ENCODE measurements at regions not wholly inside any gene's neighbourhood (a gene's known extent, or its start where the extent isn't known, plus 50 kb on each side); places are given as distances from the start of the nearest gene placed in this dataset.

DNA sequence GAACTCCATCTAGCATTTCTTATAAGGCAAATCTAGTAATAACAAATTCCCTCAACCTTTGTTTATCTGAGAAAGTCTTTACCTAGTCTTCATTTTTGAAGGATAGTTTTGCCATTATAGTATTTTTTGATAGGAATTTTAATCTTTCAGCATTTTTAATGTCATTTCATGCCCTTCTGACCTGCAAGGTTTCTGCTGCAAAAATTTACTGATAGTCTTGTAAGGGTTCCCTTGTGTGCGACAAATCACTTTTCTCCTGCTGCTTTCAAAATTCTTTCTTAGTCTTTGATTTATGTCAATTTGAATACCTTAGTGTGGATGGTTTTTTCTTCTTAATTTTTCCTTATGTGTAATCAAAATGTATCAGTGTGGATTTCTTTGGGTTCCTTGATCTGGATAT is 297.5 kb upstream of the FAM78B start:
- TF ChIP-seq, protein P1, sequence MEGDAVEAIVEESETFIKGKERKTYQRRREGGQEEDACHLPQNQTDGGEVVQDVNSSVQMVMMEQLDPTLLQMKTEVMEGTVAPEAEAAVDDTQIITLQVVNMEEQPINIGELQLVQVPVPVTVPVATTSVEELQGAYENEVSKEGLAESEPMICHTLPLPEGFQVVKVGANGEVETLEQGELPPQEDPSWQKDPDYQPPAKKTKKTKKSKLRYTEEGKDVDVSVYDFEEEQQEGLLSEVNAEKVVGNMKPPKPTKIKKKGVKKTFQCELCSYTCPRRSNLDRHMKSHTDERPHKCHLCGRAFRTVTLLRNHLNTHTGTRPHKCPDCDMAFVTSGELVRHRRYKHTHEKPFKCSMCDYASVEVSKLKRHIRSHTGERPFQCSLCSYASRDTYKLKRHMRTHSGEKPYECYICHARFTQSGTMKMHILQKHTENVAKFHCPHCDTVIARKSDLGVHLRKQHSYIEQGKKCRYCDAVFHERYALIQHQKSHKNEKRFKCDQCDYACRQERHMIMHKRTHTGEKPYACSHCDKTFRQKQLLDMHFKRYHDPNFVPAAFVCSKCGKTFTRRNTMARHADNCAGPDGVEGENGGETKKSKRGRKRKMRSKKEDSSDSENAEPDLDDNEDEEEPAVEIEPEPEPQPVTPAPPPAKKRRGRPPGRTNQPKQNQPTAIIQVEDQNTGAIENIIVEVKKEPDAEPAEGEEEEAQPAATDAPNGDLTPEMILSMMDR (IDR thresholded peaks at IDR 0.05; ENCODE audit: poor library complexity, severe bottlenecking) = no peak
- TF ChIP-seq EZH2 (IDR thresholded peaks at IDR 0.05; ENCODE audit: borderline replicate concordance, insufficient read depth, low read length, poor library complexity, severe bottlenecking) = no peak
- no peak for TF ChIP-seq POLR2AphosphoS5 (IDR thresholded peaks at IDR 0.05)
- TF ChIP-seq REST (IDR thresholded peaks at IDR 0.05; ENCODE audit: borderline replicate concordance) = no peak

Measured in neural cell (in vitro differentiated cells).